GM18499 (cell line): ENCODE measurements at regions not wholly inside any gene's neighbourhood (a gene's known extent, or its start where the extent isn't known, plus 50 kb on each side); places are given as distances from the start of the nearest gene placed in this dataset.

Source experiments
- ATAC-seq: cut with Tn5 transposase; IDR thresholded peaks from one replicate; pipeline ENCODE4 v1.9.1; 2021; ENCODE audit warnings: moderate number of reproducible peaks; ENCODE audit not compliant: insufficient read depth, unreplicated experiment

GRCh38 chr11:80462211-80462610, 1021.4 kb upstream of the TENM4 start:
- ATAC-seq, result no peak

GRCh38 chr11:80458376-80458775, 1017.5 kb upstream of the TENM4 start:
- no peak for ATAC-seq

- ATAC-seq, result no peak
Observed at GRCh38 chr11:80457823-80458222, 1017.0 kb upstream of the TENM4 start.

GRCh38 chr11:80455818-80456217, 1015.0 kb upstream of the TENM4 start:
- ATAC-seq, result no peak

GRCh38 chr11:80451105-80451504, 1010.3 kb upstream of the TENM4 start:
- ATAC-seq, result no peak

GRCh38 chr11:80448709-80449108, 1007.9 kb upstream of the TENM4 start:
- ATAC-seq, result no peak

GRCh38 chr11:80443177-80443576, 1002.3 kb upstream of the TENM4 start:
- ATAC-seq, result no peak

GRCh38 chr11:80441821-80442220, 1001.0 kb upstream of the TENM4 start:
- no peak for ATAC-seq

- ATAC-seq, result no peak
Observed at GRCh38 chr11:80440835-80441234, 1000.0 kb upstream of the TENM4 start.

- ATAC-seq, result no peak
Observed at GRCh38 chr11:80436547-80436946, 995.7 kb upstream of the TENM4 start.

GRCh38 chr11:80435345-80435744, 994.5 kb upstream of the TENM4 start:
- no peak for ATAC-seq

- no peak for ATAC-seq
Observed at GRCh38 chr11:80432057-80432456, 991.2 kb upstream of the TENM4 start.

GRCh38 chr11:80424012-80424695, 983.3 kb upstream of the TENM4 start:
- no peak for ATAC-seq

GRCh38 chr11:80420374-80420773, 979.5 kb upstream of the TENM4 start:
- no peak for ATAC-seq

- no peak for ATAC-seq
Observed at GRCh38 chr11:80417681-80418080, 976.9 kb upstream of the TENM4 start.

- no peak for ATAC-seq
Observed at GRCh38 chr11:80415580-80415979, 974.8 kb upstream of the TENM4 start.

- ATAC-seq, result no peak
Observed at GRCh38 chr11:80414181-80415165, 973.6 kb upstream of the TENM4 start.

- no peak for ATAC-seq
Observed at GRCh38 chr11:80412604-80413003, 971.8 kb upstream of the TENM4 start.

- ATAC-seq, result no peak
Observed at GRCh38 chr11:80393210-80393609, 952.4 kb upstream of the TENM4 start.

- no peak for ATAC-seq
Observed at GRCh38 chr11:80390505-80390904, 949.7 kb upstream of the TENM4 start.

- ATAC-seq, result no peak
Observed at GRCh38 chr11:80388536-80388935, 947.7 kb upstream of the TENM4 start.
